ENCODE measurements at regions not wholly inside any gene's neighbourhood (a gene's known extent, or its start where the extent isn't known, plus 50 kb on each side); places are given as distances from the start of the nearest gene placed in this dataset.
A peak's percentile ranks its signal among the peaks of the same experiment; 100 is the strongest.
"Not testable (repeated sequence)": the region's sequence is repeated elsewhere in the genome, so short reads cannot be mapped to it uniquely, and the experiment has no call there.

DNA sequence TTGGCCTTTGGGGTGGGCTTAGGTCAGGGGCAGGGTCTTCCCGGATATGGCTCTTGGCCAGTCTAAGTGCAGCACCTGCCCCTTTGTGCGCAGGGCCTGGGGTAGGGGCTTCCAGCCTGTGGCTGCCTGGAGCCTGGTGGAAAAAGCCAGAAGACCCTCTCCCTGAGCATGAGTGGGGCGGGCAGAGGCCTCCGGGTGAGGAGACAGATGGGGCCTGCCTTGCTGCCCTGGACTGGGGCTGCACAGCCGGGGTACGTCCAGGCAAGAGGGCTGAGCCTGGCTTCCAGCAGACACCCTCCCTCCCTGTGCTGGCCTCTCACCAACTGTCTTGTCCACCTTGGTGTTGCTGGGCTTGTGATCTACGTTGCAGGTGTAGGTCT is 142.8 kb downstream of the TMEM121 start:
- not testable (repeated sequence) for H3K36me3 ChIP-seq (ENCODE audit: control insufficient read depth, low read length); H3K9me2 ChIP-seq (replicated peaks; ENCODE audit: control insufficient read depth, low read length); H3K4me2 ChIP-seq (ENCODE audit: low read length); H3K9me3 ChIP-seq (ENCODE audit: control insufficient read depth, insufficient read depth, low read length); H3K79me2 ChIP-seq (ENCODE audit: control insufficient read depth, low read length); H3K27me3 ChIP-seq (ENCODE audit: control insufficient read depth, low read length); H3K4me3 ChIP-seq (ENCODE audit: low read length); H3K4me1 ChIP-seq (ENCODE audit: control insufficient read depth, low read length); H4K20me1 ChIP-seq (ENCODE audit: control insufficient read depth, insufficient read depth, low read depth, low read length); H3F3A ChIP-seq (ENCODE audit: control insufficient read depth, insufficient read depth); H3K27ac ChIP-seq (ENCODE audit: low read depth, low read length)

DNA sequence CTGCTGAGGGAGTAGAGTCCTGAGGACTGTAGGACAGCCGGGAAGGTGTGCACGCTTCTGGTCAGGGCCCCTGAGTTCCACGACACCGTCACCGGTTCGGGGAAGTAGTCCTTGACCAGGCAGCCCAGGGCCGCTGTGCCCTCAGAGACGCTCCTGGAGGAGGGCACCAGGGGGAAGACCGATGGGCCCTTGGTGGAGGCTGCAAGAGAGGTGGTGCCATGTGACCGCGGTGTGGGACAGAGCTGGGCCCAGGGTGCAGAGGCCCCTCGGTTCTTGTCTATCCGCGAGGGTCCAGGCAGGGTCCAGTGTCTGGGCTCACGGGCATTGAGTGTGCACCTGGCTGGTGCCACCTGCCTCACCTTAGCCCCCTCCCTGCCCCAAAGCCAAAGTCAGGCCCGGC is 143.3 kb downstream of the TMEM121 start:
- H3K79me2 ChIP-seq (ENCODE audit: control insufficient read depth, low read length): not testable (repeated sequence)

GRCh38 chr14:105672450-105673200 is 146.2 kb downstream of the TMEM121 start:
- H3K4me2 ChIP-seq (ENCODE audit: low read length); H3K9me3 ChIP-seq (ENCODE audit: control insufficient read depth, insufficient read depth, low read length); H3K27ac ChIP-seq (ENCODE audit: low read depth, low read length); H3K4me1 ChIP-seq (ENCODE audit: control insufficient read depth, low read length); H3K4me3 ChIP-seq (ENCODE audit: low read length); H3K27me3 ChIP-seq (ENCODE audit: control insufficient read depth, low read length); H4K20me1 ChIP-seq (ENCODE audit: control insufficient read depth, insufficient read depth, low read depth, low read length); H3K36me3 ChIP-seq (ENCODE audit: control insufficient read depth, low read length); H3F3A ChIP-seq (ENCODE audit: control insufficient read depth, insufficient read depth); H3K9me2 ChIP-seq (replicated peaks; ENCODE audit: control insufficient read depth, low read length); H3K79me2 ChIP-seq (ENCODE audit: control insufficient read depth, low read length): not testable (repeated sequence)

More for the DNA sequence above, 143.3 kb downstream of the TMEM121 start:
- not testable (repeated sequence) for H3K27ac ChIP-seq (ENCODE audit: low read depth, low read length); H3K4me1 ChIP-seq (ENCODE audit: control insufficient read depth, low read length); H4K20me1 ChIP-seq (ENCODE audit: control insufficient read depth, insufficient read depth, low read depth, low read length); H3K4me2 ChIP-seq (ENCODE audit: low read length); H3K9me3 ChIP-seq (ENCODE audit: control insufficient read depth, insufficient read depth, low read length); H3K9me2 ChIP-seq (replicated peaks; ENCODE audit: control insufficient read depth, low read length); H3F3A ChIP-seq (ENCODE audit: control insufficient read depth, insufficient read depth); H3K36me3 ChIP-seq (ENCODE audit: control insufficient read depth, low read length); H3K27me3 ChIP-seq (ENCODE audit: control insufficient read depth, low read length); H3K4me3 ChIP-seq (ENCODE audit: low read length)

GRCh38 chr14:105675433-105675832 is 149.1 kb downstream of the TMEM121 start:
- H3K9me3 ChIP-seq (ENCODE audit: control insufficient read depth, insufficient read depth, low read length); H3K4me2 ChIP-seq (ENCODE audit: low read length); H3K4me1 ChIP-seq (ENCODE audit: control insufficient read depth, low read length); H3K4me3 ChIP-seq (ENCODE audit: low read length); H3K79me2 ChIP-seq (ENCODE audit: control insufficient read depth, low read length); H3K27ac ChIP-seq (ENCODE audit: low read depth, low read length); H3K36me3 ChIP-seq (ENCODE audit: control insufficient read depth, low read length); H4K20me1 ChIP-seq (ENCODE audit: control insufficient read depth, insufficient read depth, low read depth, low read length); H3F3A ChIP-seq (ENCODE audit: control insufficient read depth, insufficient read depth); H3K27me3 ChIP-seq (ENCODE audit: control insufficient read depth, low read length); H3K9me2 ChIP-seq (replicated peaks; ENCODE audit: control insufficient read depth, low read length): not testable (repeated sequence)

DNA sequence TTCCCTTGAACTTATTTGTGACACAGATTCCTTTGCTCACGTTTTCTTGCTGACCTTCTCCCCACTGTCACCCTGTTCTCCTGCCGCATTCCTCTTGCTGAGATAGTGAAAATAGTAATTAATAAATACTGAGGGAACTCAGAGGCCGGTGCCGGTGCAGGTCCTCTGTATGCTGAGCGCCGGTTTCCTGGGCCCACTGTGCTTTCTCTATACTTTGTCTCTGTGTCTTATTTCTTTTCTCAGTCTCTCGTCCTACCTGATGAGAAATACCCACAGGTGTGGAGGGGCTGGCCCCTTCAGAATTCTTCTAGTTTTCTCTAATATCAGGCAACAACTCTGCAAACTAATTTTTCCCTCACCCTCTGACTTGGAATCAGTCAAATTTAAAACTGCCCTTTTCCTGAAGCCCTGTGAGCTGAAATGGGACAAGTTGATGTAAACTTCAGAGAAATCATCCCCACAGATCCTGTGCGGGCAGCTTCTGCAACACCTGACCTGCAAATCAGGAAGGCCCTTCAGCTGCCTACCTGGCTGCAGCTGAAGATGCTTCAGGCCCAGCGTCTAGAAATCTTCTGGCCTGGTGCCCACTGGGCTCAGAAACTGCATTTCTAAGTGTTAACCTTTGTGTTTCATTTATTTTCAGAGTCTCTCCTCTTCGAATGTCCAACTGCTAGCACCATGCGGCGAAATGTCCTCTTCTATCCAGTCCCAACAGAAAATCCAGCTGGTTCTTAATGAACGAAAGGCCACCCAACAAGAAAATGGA is 149.7 kb downstream of the TMEM121 start:
- not testable (repeated sequence) for H4K20me1 ChIP-seq (ENCODE audit: control insufficient read depth, insufficient read depth, low read depth, low read length); H3K4me2 ChIP-seq (ENCODE audit: low read length); H3K4me1 ChIP-seq (ENCODE audit: control insufficient read depth, low read length); H3K4me3 ChIP-seq (ENCODE audit: low read length); H3K9me3 ChIP-seq (ENCODE audit: control insufficient read depth, insufficient read depth, low read length); H3K36me3 ChIP-seq (ENCODE audit: control insufficient read depth, low read length); H3K9me2 ChIP-seq (replicated peaks; ENCODE audit: control insufficient read depth, low read length); H3F3A ChIP-seq (ENCODE audit: control insufficient read depth, insufficient read depth); H3K27me3 ChIP-seq (ENCODE audit: control insufficient read depth, low read length); H3K27ac ChIP-seq (ENCODE audit: low read depth, low read length); H3K79me2 ChIP-seq (ENCODE audit: control insufficient read depth, low read length)

DNA sequence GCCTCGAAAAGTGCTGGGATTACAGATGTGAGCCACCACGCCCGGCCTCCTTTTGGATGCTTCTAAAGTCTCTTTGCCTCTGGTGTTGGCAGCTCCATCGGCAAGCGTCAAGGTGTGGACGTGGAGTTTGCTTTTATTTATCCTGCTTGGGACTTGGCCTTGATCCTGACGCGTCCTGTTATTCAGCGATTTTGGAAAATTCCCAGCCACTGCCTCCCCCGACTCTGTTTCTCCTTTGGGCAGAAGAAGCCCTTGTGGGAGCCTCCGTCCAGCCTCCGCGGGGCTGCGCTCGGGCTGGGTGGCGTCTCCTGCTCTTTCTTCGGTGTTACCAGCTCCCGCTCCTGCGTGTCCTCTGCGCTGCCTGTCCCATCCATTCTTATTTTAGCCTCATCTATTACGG is 151.7 kb downstream of the TMEM121 start:
- H3K27me3 ChIP-seq (ENCODE audit: control insufficient read depth, low read length); H3K9me3 ChIP-seq (ENCODE audit: control insufficient read depth, insufficient read depth, low read length); H3K4me3 ChIP-seq (ENCODE audit: low read length); H3K36me3 ChIP-seq (ENCODE audit: control insufficient read depth, low read length); H3K79me2 ChIP-seq (ENCODE audit: control insufficient read depth, low read length); H3K9me2 ChIP-seq (replicated peaks; ENCODE audit: control insufficient read depth, low read length); H3F3A ChIP-seq (ENCODE audit: control insufficient read depth, insufficient read depth); H4K20me1 ChIP-seq (ENCODE audit: control insufficient read depth, insufficient read depth, low read depth, low read length); H3K27ac ChIP-seq (ENCODE audit: low read depth, low read length): not testable (repeated sequence)
- Histone ChIP-seq H3K4me1 (ENCODE audit: control insufficient read depth, low read length) (peaks cover 14% of the 10 kb centered on the region), H3K4me2 (ENCODE audit: low read length) (peak overlapping the region; percentile 34)

DNA sequence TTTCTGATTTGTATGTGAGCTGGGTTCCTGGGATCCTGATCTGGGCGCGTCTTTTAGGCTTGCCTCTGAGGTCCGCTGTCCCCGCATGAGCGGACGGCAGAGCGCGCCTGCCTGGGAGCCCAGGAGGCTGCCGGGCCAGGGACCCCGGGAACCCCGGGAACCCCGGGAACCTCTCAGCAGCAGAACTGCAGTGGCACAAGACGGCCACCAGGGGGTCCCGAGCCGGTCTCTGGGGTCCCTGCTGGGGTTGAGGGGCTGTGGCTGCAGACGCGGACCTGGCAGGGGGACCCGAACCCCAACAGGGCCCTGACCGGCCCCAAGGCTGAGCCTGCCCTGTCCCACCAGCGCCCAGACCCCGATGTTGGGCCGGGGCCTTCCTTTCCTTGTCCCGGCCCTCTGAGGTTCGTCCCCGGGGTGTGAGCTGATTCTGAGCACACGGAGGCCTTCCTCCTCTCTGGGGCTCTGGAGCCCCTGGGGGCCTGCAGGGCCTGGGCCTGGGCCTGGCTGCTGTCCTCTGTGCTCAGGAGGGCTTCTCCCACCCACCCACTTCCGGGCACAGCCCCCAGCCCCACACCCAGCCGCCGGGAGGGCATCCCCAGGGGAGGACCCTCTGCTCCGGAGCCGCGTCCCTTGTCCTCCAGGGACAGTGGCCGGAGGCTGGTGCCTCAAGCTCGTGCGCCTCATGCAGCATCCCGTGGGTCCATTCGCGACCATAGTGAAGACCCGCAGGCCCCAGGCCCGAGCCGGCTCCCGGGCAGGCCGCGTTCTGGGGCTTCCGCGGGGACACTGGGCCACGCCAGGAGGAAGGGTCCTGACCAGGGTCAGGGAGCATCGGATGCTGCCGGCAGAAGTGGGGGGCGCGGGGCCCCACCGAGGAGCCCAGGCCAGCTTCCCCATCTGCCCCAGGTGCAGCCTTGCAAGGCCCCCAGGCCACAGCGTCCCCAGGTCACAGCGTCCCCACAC is 152.9 kb downstream of the TMEM121 start:
- H3K36me3 ChIP-seq (ENCODE audit: control insufficient read depth, low read length); H3K27me3 ChIP-seq (ENCODE audit: control insufficient read depth, low read length); H3K9me3 ChIP-seq (ENCODE audit: control insufficient read depth, insufficient read depth, low read length); H3K79me2 ChIP-seq (ENCODE audit: control insufficient read depth, low read length); H4K20me1 ChIP-seq (ENCODE audit: control insufficient read depth, insufficient read depth, low read depth, low read length); H3K9me2 ChIP-seq (replicated peaks; ENCODE audit: control insufficient read depth, low read length); H3F3A ChIP-seq (ENCODE audit: control insufficient read depth, insufficient read depth): not testable (repeated sequence)
- peak overlapping the region; percentile 45 for H3K4me2 ChIP-seq (ENCODE audit: low read length)
- H3K4me3 ChIP-seq (ENCODE audit: low read length): peak overlapping the region; percentile 42; the same call in 1 of the 2 replicates
- H3K27ac ChIP-seq (ENCODE audit: low read depth, low read length): peak overlapping the region; percentile 59
- peaks cover 25% of the 10 kb centered on the region for H3K4me1 ChIP-seq (ENCODE audit: control insufficient read depth, low read length)

Measured in DOHH2 (cell line).